GM21717 (cell line): ENCODE measurements at regions not wholly inside any gene's neighbourhood (a gene's known extent, or its start where the extent isn't known, plus 50 kb on each side); places are given as distances from the start of the nearest gene placed in this dataset.
"Not testable (repeated sequence)": the region's sequence is repeated elsewhere in the genome, so short reads cannot be mapped to it uniquely, and the experiment has no call there.

Source experiments
- ATAC-seq: cut with Tn5 transposase; IDR thresholded peaks from one replicate; pipeline ENCODE4 v1.9.1; 2021; ENCODE audit warnings: mild to moderate bottlenecking, moderate library complexity; ENCODE audit not compliant: unreplicated experiment

DNA sequence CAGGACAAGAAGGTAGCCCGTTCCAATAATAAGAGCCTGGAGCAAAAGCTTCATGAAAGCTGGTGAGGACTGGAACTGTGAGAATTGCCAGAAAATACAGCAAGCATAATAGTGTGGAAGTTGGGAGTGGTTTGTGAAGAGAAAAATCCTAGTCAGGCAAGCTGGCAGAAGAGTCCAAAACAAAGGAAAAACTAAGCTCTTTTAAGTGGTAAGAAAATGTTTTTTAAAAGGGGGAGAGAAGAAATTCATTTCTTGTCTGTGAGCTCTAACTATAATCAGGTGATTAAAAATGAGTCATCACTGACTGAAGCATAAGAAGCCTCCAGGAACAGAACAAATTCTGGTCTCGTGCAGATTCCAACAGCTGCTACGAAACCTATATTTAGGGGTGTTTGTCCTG, 102.6 kb downstream of the CAAP1 start:
- ATAC-seq: no peak

DNA sequence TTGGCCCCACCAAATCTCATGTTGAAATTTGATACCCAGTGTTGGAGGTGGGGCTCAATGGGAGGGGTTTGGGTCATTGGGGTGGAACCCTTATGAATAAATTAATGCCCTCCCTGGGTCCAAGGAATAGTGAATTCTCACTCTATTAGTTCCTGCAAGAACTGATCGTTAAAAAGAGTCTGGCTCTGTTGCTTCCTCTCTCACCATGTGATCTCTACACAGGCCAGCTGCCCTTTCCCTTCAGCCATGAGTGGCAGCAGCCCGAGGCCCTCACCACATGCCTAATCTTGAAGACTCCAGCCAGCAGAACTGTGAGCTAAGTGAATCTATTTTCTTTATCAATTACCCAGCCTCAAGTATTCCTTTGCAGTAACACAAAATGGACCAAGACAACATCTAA, 106.0 kb downstream of the CAAP1 start:
- ATAC-seq: no peak

DNA sequence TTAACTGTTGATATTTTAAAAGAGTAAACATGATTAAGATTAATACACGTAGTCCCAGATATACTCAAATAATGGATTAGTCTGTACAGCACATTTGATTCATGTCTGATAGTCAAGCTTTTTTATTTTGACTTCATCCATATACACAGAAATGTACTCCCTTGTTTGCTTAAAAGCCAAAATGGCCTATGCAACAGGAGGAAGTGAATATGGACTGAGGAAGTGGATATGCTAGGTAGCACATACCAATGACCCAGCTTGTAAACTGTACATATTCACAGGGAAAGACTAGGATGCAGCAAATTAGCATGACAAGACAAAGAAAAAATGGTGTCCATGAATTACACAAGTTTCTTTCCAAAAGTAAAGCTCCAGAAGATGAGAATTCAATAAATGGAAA, 109.7 kb downstream of the CAAP1 start:
- no peak for ATAC-seq

DNA sequence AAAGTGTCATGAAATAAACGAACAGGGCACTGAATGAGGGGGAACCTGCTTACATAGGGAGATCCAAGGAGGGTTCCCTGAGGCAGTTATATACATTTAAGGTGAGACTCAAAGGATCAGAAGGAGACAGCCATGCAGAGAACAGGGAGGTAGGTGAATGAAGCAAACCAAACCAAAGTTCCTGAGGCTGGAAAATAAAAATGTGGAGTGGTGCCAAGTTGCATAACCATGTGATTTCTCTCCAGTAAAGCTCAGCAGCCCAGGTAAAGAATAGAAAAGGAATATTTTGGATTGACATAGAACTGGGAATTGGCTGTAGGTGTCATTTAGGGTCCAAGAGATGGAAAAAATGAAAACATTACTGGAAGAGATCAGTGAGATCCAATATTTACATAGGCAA, 110.7 kb downstream of the CAAP1 start:
- no peak for ATAC-seq

DNA sequence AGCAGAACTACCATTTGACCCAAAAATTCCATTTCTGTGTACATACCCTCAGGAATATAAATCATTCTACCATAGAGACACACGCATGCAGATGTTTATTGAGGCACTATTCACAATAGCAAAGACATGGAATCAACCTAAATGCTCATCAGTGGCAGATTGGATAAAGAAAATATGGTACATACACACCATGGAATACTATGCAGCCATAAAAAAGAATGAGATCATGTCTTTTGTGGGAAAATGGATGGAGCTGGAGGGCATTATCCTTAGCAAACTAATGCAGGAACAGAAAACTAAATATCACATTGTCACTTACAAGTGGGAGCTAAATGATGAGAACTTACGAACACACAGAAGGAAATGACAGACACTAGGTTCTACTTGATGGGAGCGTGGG, 112.3 kb downstream of the CAAP1 start:
- ATAC-seq: not testable (repeated sequence)

DNA sequence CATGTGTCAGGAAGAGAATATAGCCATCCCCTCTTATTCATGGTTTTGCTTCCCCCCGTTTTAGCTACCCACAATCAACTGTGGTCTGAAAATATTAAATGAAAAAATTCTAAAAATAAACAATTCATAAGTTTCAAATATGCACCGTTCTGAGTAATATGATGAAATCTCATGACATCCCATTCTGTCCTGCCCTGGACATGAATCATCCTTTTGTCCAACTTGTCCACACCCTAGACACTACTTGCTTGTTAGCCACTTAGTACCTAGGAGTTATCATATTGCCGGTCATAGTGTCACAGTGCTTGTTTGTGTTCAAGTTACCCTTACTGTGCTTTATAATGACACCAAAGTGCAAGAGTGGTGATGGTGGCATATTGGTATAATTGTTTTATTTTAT, 113.5 kb downstream of the CAAP1 start:
- ATAC-seq: no peak

DNA sequence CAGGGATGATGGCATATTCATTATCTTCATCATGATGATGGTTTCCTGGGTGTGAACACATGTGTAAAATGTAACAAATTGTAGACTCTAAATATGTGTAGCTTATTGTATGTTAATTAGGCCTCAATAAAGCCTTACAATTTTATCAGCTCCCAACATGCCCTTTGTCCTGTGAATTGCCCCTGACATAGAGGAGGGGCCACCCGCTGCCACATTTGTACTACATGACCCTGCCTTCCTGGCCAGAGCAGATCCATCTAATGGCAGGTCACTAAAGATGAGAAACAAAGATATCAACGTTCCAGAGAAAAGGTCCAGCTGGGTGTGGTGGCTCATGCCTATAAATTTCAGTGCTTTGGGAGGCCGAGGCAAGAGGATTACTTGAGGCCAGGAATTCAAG, 117.2 kb downstream of the CAAP1 start:
- ATAC-seq: no peak

DNA sequence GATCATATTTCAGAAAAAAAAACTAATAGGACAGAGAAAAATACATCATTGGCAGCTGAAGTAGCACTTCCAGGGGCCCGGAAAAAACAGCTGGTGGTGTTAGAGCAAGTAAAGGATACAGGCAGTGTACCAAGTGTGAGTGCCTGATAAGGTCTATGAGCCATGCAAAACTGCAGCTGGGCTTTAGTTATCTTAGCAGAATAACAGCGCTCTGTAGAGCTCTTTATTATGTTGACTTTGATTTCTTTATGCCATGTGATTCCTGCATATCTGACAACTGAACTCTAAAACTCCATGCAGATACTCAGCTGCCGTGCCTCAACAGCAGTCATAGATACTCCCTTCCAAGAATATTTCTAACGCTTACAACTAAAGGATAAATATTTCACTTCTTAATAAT, 119.5 kb downstream of the CAAP1 start:
- no peak for ATAC-seq

DNA sequence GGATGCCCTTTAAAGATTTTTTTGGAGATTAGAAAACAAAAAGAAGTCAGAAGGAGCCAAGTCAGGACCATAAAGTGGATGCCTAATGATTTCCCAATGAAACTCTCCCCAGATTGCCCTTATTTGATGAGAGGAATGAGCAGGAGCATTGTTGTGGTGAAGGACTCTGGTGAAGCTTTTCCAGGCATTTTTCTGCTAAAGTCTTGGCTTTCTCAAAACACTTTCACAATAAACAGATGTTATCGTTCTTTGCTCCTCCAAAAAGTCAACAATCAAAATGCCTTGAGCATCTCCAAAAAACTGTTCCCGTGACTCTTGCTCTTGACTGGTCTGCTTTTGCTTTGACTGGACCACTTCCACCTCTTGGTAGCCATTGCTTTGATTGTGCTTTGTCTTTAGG, 121.8 kb downstream of the CAAP1 start:
- no peak for ATAC-seq

DNA sequence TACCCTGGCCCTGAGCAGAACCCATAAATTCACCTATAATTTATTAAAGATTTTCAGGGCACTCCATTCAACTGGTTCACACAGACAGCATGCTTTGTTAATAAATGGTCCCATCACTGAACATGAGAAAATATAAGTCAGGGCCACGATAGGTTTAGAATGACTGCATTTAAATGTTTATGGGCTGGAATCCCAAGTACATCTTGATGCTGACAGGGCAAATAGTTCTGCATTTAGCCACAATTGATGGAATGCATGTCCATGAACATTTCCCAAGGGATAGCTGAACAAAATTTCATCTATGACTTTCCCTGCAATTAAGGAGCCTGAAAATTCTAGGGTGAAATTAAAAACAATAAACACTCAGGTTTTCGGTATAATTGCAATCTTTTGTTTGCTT, 124.5 kb downstream of the CAAP1 start:
- ATAC-seq: no peak

DNA sequence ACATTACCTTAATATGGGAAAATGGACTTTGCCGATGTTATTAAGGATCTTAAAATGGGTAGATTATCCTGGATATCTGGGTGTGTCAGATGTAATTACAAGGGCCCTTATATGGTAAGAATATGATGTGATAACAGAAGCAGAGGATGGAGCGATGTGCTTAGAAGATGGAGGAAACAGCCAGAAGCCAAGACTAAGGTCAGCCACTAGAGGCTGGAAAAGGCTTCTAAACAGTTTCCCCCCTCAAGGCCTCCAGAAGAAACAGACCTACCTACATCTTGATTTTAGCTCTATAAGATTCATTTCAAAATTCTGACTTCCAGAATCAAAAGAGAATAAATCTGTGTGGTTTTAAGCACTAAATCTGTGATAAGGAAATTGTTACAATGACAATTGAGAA, 131.9 kb downstream of the CAAP1 start:
- no peak for ATAC-seq

DNA sequence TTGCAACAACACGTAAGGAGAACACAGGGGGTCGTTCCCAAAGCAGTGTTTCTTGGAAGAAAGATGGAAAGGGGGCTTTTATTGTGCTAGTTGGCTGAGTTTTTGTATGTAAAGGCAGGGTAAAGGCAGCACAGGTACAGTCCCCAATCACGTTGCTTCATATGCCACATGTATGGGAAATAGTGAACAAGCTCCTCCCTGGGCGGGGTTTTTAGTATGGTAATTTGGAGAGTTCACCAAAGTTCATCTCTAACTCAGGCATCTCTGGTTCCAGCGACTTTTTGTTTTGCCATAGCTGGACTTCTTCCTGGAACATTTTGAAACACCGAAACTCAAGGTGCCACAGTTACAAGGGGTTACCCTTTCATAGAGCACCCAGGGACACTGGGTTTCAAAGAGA, 133.9 kb downstream of the CAAP1 start:
- no peak for ATAC-seq

DNA sequence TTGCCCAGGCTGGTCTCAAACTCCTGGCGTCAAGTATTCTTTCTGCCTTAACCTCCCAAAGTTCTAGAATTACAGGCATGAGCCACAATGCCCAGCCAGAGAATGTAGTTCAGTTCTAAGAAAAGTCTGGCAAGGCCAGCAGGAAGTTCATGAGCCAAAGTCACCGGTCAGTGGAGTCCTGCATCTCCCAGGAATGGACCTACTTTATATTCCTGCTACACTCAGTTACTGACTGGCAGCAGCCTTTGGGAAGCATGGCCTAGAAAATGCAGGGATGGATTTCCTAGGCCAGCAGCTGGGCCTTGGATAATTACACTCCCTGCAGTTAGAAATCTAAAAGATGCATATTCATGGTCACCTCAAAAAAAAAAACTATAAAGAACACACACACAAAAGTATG, 135.7 kb downstream of the CAAP1 start:
- no peak for ATAC-seq

DNA sequence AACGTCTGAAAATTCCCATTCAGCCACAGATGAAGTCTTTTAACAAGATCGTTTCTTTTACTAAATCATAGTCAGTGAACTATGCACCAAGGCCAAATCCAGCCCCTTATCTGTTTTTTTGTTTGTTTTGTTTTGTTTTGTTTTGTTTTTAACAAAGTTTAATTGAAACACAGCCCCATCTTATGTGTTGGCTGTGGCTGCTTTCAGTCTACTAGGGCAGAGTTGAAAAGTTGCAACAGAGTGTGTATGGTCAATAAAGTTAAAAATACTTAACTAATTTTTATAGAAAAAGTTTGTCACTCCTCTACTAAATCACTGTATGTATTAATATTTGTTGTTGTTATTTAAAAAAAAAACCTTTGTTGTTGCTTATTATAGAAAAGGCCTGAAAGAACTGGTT, 137.1 kb downstream of the CAAP1 start:
- ATAC-seq: no peak

DNA sequence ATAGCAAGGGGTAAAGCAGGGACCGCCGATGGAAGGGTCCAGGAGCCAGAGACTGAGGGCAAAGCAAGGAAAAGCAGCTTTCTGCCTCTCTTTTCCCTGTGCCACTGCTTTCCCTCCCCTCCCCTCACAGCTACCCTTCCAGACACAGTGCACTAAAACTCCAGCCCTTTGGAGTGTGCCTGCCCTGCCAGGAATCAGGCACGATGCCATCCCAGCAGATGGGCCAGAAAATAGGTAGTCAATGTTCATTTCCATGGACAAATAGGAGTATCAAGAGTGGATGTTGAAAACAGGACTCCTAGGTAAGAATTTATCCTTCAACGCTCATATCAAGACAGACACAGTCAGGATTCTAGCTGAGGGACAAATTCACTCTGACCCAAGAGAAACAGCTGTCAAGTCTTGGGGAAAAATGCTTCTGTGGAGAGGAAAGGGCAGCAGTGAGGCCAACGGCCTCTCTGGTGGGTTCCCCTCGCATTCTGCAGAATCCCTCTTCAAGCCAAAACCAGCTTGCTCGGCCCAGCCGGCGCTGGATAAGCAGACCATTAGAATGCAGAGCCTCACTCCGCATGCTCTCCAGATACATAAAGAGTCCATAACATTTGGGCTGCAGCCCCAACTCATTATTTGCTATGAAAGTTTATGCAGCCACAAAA, 138.0 kb downstream of the CAAP1 start:
- ATAC-seq: no peak

DNA sequence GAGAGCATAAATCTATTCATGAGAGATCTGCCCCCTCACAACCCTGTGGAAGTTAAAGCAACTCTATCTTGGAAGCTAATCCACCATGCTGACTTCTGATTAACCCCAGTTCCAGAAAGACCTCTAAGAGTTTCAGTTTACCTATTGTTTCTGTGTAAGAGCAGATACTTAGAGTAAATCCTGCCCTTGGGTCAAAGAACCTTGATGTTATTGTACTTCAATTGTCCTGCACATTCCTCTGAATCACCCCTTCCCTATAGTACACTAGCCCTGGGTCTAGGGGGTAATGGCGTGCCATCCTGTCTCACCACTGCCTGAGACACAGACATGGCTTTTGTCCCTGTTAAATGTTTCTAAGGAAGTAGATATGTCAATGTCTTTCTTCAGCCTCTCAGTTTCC, 138.6 kb downstream of the CAAP1 start:
- ATAC-seq: no peak

DNA sequence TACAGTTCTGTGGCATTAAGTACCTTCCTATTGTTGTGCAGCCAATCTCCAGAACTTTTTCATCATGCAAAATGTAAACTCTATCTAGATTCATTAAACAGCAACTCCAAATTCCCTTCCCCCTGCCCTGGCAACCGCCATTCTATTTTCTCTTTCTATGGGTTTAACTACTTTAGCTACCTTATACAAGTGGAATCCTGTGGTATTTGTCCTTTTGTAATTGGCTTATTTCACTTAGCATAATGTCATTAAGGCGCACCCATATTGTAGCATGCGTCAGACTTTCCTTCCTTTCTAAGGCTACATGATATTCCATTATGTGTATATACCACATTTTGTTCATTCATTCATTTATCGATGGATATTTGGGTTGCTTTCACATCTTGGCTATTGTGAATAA, 142.4 kb downstream of the CAAP1 start:
- no peak for ATAC-seq

DNA sequence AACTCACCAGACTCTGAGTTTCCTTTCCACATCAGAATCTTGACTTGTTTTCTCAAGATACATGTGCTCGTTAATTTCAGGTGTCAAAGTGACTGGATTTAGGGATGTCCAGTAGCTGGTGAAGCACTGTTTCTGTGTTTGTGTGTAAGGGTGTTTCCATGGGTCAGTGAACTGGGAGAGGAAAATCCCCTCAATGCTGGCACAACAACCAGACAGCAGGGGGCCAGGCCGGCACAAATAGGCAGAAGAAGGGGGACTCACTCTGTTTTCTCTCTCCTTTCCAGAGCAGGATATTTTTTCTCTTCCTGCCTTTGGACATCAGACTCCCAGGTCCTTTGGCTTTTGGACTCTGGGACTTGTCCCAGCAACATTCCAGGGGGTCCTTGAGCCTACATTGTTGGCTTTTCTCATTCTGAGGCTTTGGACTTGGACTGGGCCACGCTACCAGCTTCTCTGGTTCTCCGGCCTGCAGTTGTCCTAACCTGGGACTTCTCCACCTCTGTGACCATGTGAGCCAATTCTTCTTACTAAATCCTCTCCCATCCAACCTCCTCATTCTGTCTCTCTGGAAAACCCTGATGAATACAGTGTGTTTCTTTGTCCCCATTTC, 144.0 kb downstream of the CAAP1 start:
- no peak for ATAC-seq

DNA sequence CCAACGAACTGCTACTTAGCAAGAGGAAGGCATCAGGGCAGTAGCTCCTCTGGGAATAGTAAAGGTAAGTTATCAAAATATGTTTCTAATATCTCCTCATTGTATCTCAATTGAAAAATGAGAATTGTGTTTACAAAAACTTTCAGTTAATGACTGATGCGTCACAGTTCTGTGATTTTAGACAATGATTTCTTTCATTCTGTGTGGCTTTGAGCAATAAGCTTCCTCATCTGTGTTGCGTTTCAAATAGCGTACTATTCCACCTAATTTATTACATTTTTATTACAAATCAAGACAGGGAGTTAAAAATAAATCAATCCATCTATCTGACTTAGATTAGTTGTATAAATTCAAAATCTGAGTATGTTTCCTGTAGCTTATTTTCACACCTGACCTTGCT, 145.0 kb downstream of the CAAP1 start:
- ATAC-seq: no peak

DNA sequence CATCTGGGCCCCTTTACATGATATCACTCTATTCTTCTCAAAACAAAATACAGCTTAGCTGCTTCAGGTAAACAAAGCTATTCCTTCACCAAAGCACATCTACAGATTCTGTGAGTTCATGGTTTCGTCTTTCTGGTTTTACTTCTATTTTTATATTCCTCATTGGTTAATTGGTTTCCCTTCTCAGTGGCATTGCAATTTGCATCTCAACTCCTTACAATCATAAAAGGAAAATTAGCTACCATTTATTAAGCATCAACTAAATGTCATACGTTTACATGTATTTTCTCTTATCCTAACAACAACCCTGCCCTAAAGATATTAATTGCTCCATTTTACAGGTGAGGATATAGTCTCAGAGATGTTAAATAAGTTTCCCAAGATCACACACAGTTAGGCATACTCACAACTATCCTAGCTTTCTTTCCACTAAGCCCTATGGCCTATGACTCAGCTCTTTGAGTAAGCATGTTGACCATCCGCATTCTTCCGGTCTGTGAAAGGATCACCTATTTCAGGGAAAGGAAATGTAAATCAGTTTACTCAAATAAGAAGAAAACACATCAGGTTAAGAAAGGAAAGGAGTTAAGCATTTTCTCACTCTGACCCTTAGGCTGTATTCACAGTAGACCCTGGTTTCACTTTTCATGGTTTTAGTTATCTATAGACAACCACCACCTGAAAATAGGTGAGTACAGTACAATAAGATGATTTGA, 146.1 kb downstream of the CAAP1 start:
- ATAC-seq: peak; percentile 94

DNA sequence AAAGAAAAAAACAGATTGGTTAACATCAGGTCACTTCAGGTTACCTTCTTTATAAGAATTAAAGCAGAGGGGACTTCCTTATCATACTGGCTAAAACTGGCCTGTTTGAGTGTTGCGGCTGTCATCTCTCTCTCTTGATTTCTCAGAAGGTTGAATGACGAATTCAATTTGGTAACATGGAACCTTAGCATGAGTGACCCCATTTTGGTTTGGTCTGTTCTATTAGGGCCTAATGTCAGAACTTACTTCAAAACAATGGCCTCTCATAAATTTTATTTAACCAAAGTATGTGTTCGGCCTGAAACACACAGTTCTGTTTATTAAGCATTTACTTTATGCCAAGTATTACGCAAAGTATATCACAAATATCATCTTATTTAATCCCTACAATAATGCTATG, 147.5 kb downstream of the CAAP1 start:
- ATAC-seq: no peak

DNA sequence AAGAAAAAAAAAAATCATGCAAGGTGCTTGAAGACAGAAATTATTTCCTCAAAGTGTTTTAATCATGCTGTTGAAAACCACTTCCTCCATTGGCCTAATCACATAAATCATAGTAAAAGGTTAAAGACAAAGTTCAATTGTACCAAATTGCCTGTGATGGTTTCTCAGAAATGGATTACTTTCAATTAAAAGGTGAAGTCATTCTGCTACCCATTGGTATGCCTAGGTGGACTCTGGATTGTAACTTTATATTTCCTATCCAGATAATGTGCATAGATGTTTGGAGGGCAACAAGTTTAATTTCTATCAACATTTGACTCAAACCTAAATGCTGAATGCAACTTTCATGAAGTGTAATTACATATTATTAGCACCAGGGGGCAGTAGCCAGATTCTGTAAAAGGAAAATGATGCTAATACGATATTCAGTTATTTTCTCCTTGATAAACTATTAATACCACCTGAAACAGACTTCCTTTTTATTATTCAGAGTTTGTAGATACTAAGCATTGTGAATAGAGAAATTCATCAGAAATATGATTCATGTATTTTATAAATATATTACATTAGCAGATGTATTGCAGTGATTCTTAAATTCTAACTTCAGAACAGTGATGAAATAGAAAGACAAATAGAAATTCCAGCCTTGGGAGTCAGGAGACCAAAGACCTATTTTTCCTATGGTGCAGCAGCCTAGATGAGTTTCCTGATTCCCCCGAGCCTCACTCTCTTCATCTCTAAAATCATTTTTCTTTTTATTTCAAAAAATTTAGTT, 148.2 kb downstream of the CAAP1 start:
- ATAC-seq: no peak
